ENCODE measurements at regions not wholly inside any gene's neighbourhood (a gene's known extent, or its start where the extent isn't known, plus 50 kb on each side); places are given as distances from the start of the nearest gene placed in this dataset.

GRCh38 chr14:87834594-87834993 lies 158.4 kb downstream of the GALC start:
- TF ChIP-seq CTCF (IDR thresholded peaks at IDR 0.05; ENCODE audit: poor library complexity) = no peak
- TF ChIP-seq EZH2 (IDR thresholded peaks at IDR 0.05; ENCODE audit: borderline replicate concordance) = no peak
- TF ChIP-seq EZH2phosphoT487 (IDR thresholded peaks at IDR 0.05; ENCODE audit: low read depth, severe bottlenecking, unreplicated experiment) = no peak

Data from hepatocyte (in vitro differentiated cells).